Heart left ventricle (tissue), 13 donors: ENCODE measurements at regions not wholly inside any gene's neighbourhood (a gene's known extent, or its start where the extent isn't known, plus 50 kb on each side); places are given as distances from the start of the nearest gene placed in this dataset.

Source experiments
- POLR2A ChIP-seq, 2 donors: fragments of 450-650 bp; IDR thresholded peaks; one replicate each; pipeline ENCODE4 v1.6.1; 2017; ENCODE audit warnings: antibody characterized with exemption in 2 of 2, mild to moderate bottlenecking in 2 of 2, moderate library complexity in 2 of 2
- TF ChIP-seq, protein P1 (sequence below), 12 donors: fragments of 200-600 bp; sonication (generic) in 4 of 12; IDR thresholded peaks; one replicate each; pipeline versions ENCODE4 v1.5.0 to v1.8.0; 2018 to 2022; ENCODE audit warnings: antibody characterized with exemption in 12 of 12, mild to moderate bottlenecking in 5 of 12
- donor health status: ischemic (EF 13 %, LVEDD 7.1; RV severe dilation, severe dysfunction).
- donor health status: DM: no; HTN: yes; CAD: no.
- donor health status: DM: no; HTN: no; CAD: no.
- donor health status: ischemic (EF 25% LVEDD 6.9; RV normal size, moderate dysfunction).
- donor health status: ischemic (EF 25% LVEDD 5.7; RV mildly dilated, moderate dysfunction).
- donor health status: ischemic (EF 35%, LVEDD 5.7; RV mildly dilated, moderate dysfunction).
- donor health status: nonischemic (EF 11% LVEDD 7.7; RV severe dilation, severe dysfunction).
- donor health status: DM: yes; HTN: yes; CAD: no.
- donor health status: PGD.
- donor health status: ischemic (EF 29% LVEDD 5.4; RV normal size, mild dysfunction).
- donor health status: nonischemic (EF 23%, LVEDD 6.1; RV moderate dilation, normal function).

DNA sequence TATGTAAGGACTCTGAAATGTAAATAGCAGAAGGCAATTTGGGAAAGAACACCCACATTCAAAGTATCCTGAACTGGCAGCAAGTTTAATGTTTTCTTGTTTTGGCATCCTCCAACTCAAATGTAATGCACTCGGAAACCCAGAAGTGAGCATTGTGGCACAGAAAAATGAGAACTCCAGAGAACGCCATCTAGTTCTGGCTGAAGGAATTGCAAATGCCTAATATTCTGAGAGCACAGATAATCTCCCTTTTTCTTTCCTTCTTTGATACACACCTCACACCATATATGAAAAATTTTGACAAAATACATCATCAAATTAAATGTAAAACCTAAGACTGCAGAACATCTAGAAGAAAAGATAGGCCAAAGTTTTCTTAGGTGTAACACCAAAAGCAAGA, 52.1 kb downstream of the PWWP3B start:
- TF ChIP-seq, protein P1, sequence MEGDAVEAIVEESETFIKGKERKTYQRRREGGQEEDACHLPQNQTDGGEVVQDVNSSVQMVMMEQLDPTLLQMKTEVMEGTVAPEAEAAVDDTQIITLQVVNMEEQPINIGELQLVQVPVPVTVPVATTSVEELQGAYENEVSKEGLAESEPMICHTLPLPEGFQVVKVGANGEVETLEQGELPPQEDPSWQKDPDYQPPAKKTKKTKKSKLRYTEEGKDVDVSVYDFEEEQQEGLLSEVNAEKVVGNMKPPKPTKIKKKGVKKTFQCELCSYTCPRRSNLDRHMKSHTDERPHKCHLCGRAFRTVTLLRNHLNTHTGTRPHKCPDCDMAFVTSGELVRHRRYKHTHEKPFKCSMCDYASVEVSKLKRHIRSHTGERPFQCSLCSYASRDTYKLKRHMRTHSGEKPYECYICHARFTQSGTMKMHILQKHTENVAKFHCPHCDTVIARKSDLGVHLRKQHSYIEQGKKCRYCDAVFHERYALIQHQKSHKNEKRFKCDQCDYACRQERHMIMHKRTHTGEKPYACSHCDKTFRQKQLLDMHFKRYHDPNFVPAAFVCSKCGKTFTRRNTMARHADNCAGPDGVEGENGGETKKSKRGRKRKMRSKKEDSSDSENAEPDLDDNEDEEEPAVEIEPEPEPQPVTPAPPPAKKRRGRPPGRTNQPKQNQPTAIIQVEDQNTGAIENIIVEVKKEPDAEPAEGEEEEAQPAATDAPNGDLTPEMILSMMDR (IDR thresholded peaks at IDR 0.05), result peak in 9 of 12 donors; percentile 5 to 29 (median 21)
- no peak for TF ChIP-seq POLR2A (IDR thresholded peaks at IDR 0.05)
